ENCODE measurements at regions not wholly inside any gene's neighbourhood (a gene's known extent, or its start where the extent isn't known, plus 50 kb on each side); places are given as distances from the start of the nearest gene placed in this dataset.

GRCh38 chr11:30089921-30090320, 73.1 kb upstream of the KCNA4 start:
- no peak for DNase-seq (ENCODE audit: low spot score)

GRCh38 chr11:30091246-30091645, 74.4 kb upstream of the KCNA4 start:
- DNase-seq (ENCODE audit: low spot score) = no peak

GRCh38 chr11:30091737-30092136, 74.9 kb upstream of the KCNA4 start:
- DNase-seq (ENCODE audit: low spot score) = no peak

- no peak for DNase-seq (ENCODE audit: low spot score)
Measured at GRCh38 chr11:30092518-30092917, 75.7 kb upstream of the KCNA4 start.

- no peak for DNase-seq (ENCODE audit: low spot score)
Measured at GRCh38 chr11:30100495-30100894, 83.7 kb upstream of the KCNA4 start.

- no peak for DNase-seq (ENCODE audit: low spot score)
Measured at GRCh38 chr11:30106222-30107181, 89.7 kb upstream of the KCNA4 start.

GRCh38 chr11:30107899-30108298, 91.1 kb upstream of the KCNA4 start:
- DNase-seq (ENCODE audit: low spot score) = no peak

- DNase-seq (ENCODE audit: low spot score) = no peak
Measured at GRCh38 chr11:30109774-30110173, 92.9 kb upstream of the KCNA4 start.

GRCh38 chr11:30110691-30111090, 93.9 kb upstream of the KCNA4 start:
- no peak for DNase-seq (ENCODE audit: low spot score)

GRCh38 chr11:30111786-30112185, 95.0 kb upstream of the KCNA4 start:
- DNase-seq (ENCODE audit: low spot score) = no peak

GRCh38 chr11:30113326-30113898, 96.6 kb upstream of the KCNA4 start:
- no peak for DNase-seq (ENCODE audit: low spot score)

GRCh38 chr11:30116512-30116911, 99.7 kb upstream of the KCNA4 start:
- no peak for DNase-seq (ENCODE audit: low spot score)

- DNase-seq (ENCODE audit: low spot score) = no peak
Measured at GRCh38 chr11:30120045-30120589, 103.3 kb upstream of the KCNA4 start.

- no peak for DNase-seq (ENCODE audit: low spot score)
Measured at GRCh38 chr11:30125456-30125855, 105.4 kb upstream of the FSHB start.

- no peak for DNase-seq (ENCODE audit: low spot score)
Measured at GRCh38 chr11:30128269-30128932, 102.4 kb upstream of the FSHB start.

- no peak for DNase-seq (ENCODE audit: low spot score)
Measured at GRCh38 chr11:30131535-30131934, 99.3 kb upstream of the FSHB start.

GRCh38 chr11:30133281-30133680, 97.5 kb upstream of the FSHB start:
- DNase-seq (ENCODE audit: low spot score) = no peak

- DNase-seq (ENCODE audit: low spot score) = peak; percentile 13
Measured at GRCh38 chr11:30143098-30143705, 87.6 kb upstream of the FSHB start.

GRCh38 chr11:30147293-30147692, 83.5 kb upstream of the FSHB start:
- DNase-seq (ENCODE audit: low spot score) = no peak

GRCh38 chr11:30149998-30150397, 80.8 kb upstream of the FSHB start:
- no peak for DNase-seq (ENCODE audit: low spot score)

GRCh38 chr11:30150425-30150824, 80.4 kb upstream of the FSHB start:
- no peak for DNase-seq (ENCODE audit: low spot score)

GRCh38 chr11:30153008-30153407, 77.8 kb upstream of the FSHB start:
- no peak for DNase-seq (ENCODE audit: low spot score)
